Peyer's patch (tissue), 4 donors: ENCODE measurements at regions not wholly inside any gene's neighbourhood (a gene's known extent, or its start where the extent isn't known, plus 50 kb on each side); places are given as distances from the start of the nearest gene placed in this dataset.

Experiments
- DNase-seq, 3 donors: peaks; one replicate each; pipeline ENCODE4 v3.0.0-alpha.2; 2017 to 2019
- H3K27ac ChIP-seq, 4 donors: fragments of 200-600 bp; sonication (generic); one replicate each; pipeline ENCODE4 v1.5.1; 2016 to 2019
- H3K27me3 ChIP-seq, 2 donors: fragments of 200-600 bp; sonication (generic); one replicate each; pipeline ENCODE4 v1.5.1; 2019
- H3K36me3 ChIP-seq, 3 donors: fragments of 200-600 bp; sonication (generic); one replicate each; pipeline ENCODE4 v1.5.1; 2016 to 2019
- H3K4me1 ChIP-seq, 4 donors: fragments of 200-600 bp; sonication (generic); one replicate each; pipeline ENCODE4 v1.5.1; 2016 to 2019
- H3K4me3 ChIP-seq, 4 donors: fragments of 200-600 bp; sonication (generic); 1 replicate in 3 of 4; 2 replicates in 1 of 4; pipeline ENCODE4 v1.5.1; 2016 to 2019; ENCODE audit warnings: mild to moderate bottlenecking in 1 of 4
- H3K9me3 ChIP-seq, 4 donors: fragments of 200-600 bp; sonication (generic); one replicate each; pipeline ENCODE4 v1.5.1; 2016 to 2019; ENCODE audit warnings: mild to moderate bottlenecking in 1 of 4
- POLR2A ChIP-seq, 2 donors: fragments of 450-650 bp; IDR thresholded peaks; one replicate each; pipeline ENCODE4 v1.5.1; 2017; ENCODE audit warnings: antibody characterized with exemption in 2 of 2, mild to moderate bottlenecking in 2 of 2, moderate library complexity in 2 of 2
- TF ChIP-seq, protein P1 (sequence below), 6 experiments: fragments of 450-650 bp in 4 of 6; fragments of 200-600 bp in 2 of 6; sonication (generic) in 1 of 6; IDR thresholded peaks; one replicate each; pipeline ENCODE4 v1.5.1; 2017 to 2019; ENCODE audit warnings: antibody characterized with exemption in 6 of 6, mild to moderate bottlenecking in 3 of 6, moderate library complexity in 1 of 6

- Histone ChIP-seq H3K27ac (no peak overlapping the region), H3K4me3 (no peak overlapping the region), H3K36me3 (no peaks in the 10 kb centered on the region), H3K9me3 (no peaks in the 10 kb centered on the region), H3K27me3 (no peaks in the 10 kb centered on the region), H3K4me1 (no peaks in the 10 kb centered on the region)
- TF ChIP-seq POLR2A (IDR thresholded peaks at IDR 0.05): no peak
- TF ChIP-seq, protein P1, sequence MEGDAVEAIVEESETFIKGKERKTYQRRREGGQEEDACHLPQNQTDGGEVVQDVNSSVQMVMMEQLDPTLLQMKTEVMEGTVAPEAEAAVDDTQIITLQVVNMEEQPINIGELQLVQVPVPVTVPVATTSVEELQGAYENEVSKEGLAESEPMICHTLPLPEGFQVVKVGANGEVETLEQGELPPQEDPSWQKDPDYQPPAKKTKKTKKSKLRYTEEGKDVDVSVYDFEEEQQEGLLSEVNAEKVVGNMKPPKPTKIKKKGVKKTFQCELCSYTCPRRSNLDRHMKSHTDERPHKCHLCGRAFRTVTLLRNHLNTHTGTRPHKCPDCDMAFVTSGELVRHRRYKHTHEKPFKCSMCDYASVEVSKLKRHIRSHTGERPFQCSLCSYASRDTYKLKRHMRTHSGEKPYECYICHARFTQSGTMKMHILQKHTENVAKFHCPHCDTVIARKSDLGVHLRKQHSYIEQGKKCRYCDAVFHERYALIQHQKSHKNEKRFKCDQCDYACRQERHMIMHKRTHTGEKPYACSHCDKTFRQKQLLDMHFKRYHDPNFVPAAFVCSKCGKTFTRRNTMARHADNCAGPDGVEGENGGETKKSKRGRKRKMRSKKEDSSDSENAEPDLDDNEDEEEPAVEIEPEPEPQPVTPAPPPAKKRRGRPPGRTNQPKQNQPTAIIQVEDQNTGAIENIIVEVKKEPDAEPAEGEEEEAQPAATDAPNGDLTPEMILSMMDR (IDR thresholded peaks at IDR 0.05): no peak
- no peak for DNase-seq
Measured at GRCh38 chr16:52781005-52781630, 234.2 kb upstream of the TOX3 start.

DNA sequence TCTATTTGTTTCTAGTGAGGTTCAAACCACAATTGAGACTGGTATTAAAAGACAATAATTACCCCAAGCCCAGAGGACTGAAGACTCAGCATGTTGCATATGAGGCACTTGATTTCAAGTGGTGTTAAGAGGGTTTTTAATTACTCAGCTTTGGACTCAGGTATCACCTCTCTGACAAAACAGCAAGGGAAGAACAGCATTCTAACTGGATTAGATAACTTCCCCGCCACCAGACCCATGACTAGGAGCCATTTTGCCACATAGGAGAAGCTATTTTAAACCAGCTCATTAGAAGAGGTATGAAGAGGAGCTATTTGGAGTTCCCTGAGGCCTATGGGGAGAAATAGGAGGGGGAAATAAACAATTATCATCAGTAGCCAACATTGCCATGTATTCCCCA is 226.1 kb upstream of the TOX3 start:
- Histone ChIP-seq H3K4me1 (no peaks in the 10 kb centered on the region), H3K4me3 (no peak overlapping the region), H3K36me3 (no peaks in the 10 kb centered on the region), H3K9me3 (no peaks in the 10 kb centered on the region), H3K27ac (no peak overlapping the region), H3K27me3 (no peaks in the 10 kb centered on the region)
- TF ChIP-seq POLR2A (IDR thresholded peaks at IDR 0.05): no peak
- TF ChIP-seq, protein P1 (IDR thresholded peaks at IDR 0.05): no peak
- DNase-seq: no peak

GRCh38 chr16:52770828-52771227 is 223.9 kb upstream of the TOX3 start:
- DNase-seq: no peak
- H3K27me3 ChIP-seq: no peaks in the 10 kb centered on the region
- no peak overlapping the region for H3K4me3 ChIP-seq
- no peak overlapping the region for H3K27ac ChIP-seq
- H3K36me3 ChIP-seq: no peaks in the 10 kb centered on the region
- no peaks in the 10 kb centered on the region for H3K9me3 ChIP-seq
- no peaks in the 10 kb centered on the region for H3K4me1 ChIP-seq
- TF ChIP-seq, protein P1 (IDR thresholded peaks at IDR 0.05): no peak
- no peak for TF ChIP-seq POLR2A (IDR thresholded peaks at IDR 0.05)

GRCh38 chr16:52758473-52758855 is 211.5 kb upstream of the TOX3 start:
- no peak for TF ChIP-seq POLR2A (IDR thresholded peaks at IDR 0.05)
- TF ChIP-seq, protein P1 (IDR thresholded peaks at IDR 0.05): no peak
- no peaks in the 10 kb centered on the region for H3K36me3 ChIP-seq
- DNase-seq: no peak
- H3K4me3 ChIP-seq: no peak overlapping the region
- H3K27ac ChIP-seq: no peak overlapping the region
- no peaks in the 10 kb centered on the region for H3K9me3 ChIP-seq
- no peaks in the 10 kb centered on the region for H3K4me1 ChIP-seq
- H3K27me3 ChIP-seq: no peaks in the 10 kb centered on the region

GRCh38 chr16:52757746-52758472 is 211.0 kb upstream of the TOX3 start:
- H3K9me3 ChIP-seq: no peaks in the 10 kb centered on the region
- DNase-seq: no peak
- H3K27me3 ChIP-seq: no peaks in the 10 kb centered on the region
- H3K4me1 ChIP-seq: no peaks in the 10 kb centered on the region
- H3K4me3 ChIP-seq: no peak overlapping the region
- H3K27ac ChIP-seq: peak overlapping the region in 1 of 4 donors; percentile 19
- TF ChIP-seq POLR2A (IDR thresholded peaks at IDR 0.05): no peak
- TF ChIP-seq, protein P1 (IDR thresholded peaks at IDR 0.05): no peak
- no peaks in the 10 kb centered on the region for H3K36me3 ChIP-seq
